ENCODE measurements at regions not wholly inside any gene's neighbourhood (a gene's known extent, or its start where the extent isn't known, plus 50 kb on each side); places are given as distances from the start of the nearest gene placed in this dataset.

DNA sequence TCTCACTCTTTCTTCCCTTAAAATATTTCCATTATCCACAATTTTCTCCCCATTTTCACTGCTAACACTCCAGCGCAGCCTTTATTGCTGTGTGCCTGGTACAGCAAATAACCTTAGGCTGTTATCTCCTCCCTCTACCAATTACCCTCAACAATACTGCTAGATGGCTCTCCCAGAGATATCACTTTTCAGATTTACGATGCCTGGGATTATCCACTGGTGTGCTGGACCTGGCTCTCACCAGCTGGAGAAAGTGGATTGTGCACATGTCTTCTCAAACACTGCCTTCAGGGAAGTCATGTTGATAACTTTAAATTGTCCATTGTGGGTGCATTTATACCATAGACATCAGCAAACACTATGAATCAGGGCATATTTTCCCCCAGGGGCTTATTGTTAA is 101.9 kb upstream of the ADAMTS20 start:
- TF ChIP-seq ZBTB21 (CRISPR knock-in tag; IDR thresholded peaks at IDR 0.05; ENCODE audit: borderline replicate concordance) (no peak), CREB1 (CRISPR knock-in tag; IDR thresholded peaks at IDR 0.05) (no peak), ELF4 (CRISPR knock-in tag; IDR thresholded peaks at IDR 0.05; ENCODE audit: low read depth) (no peak), NR2C2 (CRISPR knock-in tag; IDR thresholded peaks at IDR 0.05) (no peak), TCF7 (CRISPR knock-in tag; IDR thresholded peaks at IDR 0.05; ENCODE audit: low read depth) (no peak), RELA (CRISPR knock-in tag; IDR thresholded peaks at IDR 0.05; ENCODE audit: borderline replicate concordance) (no peak)
- TF ChIP-seq, protein P1, sequence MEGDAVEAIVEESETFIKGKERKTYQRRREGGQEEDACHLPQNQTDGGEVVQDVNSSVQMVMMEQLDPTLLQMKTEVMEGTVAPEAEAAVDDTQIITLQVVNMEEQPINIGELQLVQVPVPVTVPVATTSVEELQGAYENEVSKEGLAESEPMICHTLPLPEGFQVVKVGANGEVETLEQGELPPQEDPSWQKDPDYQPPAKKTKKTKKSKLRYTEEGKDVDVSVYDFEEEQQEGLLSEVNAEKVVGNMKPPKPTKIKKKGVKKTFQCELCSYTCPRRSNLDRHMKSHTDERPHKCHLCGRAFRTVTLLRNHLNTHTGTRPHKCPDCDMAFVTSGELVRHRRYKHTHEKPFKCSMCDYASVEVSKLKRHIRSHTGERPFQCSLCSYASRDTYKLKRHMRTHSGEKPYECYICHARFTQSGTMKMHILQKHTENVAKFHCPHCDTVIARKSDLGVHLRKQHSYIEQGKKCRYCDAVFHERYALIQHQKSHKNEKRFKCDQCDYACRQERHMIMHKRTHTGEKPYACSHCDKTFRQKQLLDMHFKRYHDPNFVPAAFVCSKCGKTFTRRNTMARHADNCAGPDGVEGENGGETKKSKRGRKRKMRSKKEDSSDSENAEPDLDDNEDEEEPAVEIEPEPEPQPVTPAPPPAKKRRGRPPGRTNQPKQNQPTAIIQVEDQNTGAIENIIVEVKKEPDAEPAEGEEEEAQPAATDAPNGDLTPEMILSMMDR (IDR thresholded peaks at IDR 0.05): no peak
- TF ChIP-seq, protein P2, sequence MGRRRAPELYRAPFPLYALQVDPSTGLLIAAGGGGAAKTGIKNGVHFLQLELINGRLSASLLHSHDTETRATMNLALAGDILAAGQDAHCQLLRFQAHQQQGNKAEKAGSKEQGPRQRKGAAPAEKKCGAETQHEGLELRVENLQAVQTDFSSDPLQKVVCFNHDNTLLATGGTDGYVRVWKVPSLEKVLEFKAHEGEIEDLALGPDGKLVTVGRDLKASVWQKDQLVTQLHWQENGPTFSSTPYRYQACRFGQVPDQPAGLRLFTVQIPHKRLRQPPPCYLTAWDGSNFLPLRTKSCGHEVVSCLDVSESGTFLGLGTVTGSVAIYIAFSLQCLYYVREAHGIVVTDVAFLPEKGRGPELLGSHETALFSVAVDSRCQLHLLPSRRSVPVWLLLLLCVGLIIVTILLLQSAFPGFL (CRISPR knock-in tag; IDR thresholded peaks at IDR 0.05; ENCODE audit: borderline replicate concordance): no peak
- TF ChIP-seq, protein P3, sequence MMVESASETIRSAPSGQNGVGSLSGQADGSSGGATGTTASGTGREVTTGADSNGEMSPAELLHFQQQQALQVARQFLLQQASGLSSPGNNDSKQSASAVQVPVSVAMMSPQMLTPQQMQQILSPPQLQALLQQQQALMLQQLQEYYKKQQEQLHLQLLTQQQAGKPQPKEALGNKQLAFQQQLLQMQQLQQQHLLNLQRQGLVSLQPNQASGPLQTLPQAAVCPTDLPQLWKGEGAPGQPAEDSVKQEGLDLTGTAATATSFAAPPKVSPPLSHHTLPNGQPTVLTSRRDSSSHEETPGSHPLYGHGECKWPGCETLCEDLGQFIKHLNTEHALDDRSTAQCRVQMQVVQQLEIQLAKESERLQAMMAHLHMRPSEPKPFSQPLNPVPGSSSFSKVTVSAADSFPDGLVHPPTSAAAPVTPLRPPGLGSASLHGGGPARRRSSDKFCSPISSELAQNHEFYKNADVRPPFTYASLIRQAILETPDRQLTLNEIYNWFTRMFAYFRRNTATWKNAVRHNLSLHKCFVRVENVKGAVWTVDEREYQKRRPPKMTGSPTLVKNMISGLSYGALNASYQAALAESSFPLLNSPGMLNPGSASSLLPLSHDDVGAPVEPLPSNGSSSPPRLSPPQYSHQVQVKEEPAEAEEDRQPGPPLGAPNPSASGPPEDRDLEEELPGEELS (CRISPR knock-in tag; IDR thresholded peaks at IDR 0.05): no peak
